ENCODE measurements at regions not wholly inside any gene's neighbourhood (a gene's known extent, or its start where the extent isn't known, plus 50 kb on each side); places are given as distances from the start of the nearest gene placed in this dataset.

DNA sequence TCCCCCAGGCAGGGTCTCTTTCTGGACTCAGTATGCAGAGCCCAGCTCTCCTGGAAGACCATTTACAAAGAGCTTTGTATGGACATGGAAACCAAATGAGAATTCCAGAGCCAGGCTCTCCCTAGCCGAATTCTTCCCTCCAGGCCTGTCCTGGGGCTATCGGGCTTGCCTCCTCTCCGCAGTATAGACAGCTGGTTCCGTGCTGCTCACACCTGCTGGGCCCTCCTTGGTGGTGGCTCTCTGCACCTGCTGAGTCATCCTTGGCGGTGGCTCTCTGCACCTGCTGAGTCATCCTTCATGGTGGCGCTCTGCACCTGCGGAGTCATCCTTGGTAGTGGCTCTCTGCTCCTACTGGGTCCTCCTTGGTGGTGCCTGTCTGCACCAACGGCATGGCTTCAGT, 743.5 kb downstream of the BRD1 start:
- TF ChIP-seq, protein P1, sequence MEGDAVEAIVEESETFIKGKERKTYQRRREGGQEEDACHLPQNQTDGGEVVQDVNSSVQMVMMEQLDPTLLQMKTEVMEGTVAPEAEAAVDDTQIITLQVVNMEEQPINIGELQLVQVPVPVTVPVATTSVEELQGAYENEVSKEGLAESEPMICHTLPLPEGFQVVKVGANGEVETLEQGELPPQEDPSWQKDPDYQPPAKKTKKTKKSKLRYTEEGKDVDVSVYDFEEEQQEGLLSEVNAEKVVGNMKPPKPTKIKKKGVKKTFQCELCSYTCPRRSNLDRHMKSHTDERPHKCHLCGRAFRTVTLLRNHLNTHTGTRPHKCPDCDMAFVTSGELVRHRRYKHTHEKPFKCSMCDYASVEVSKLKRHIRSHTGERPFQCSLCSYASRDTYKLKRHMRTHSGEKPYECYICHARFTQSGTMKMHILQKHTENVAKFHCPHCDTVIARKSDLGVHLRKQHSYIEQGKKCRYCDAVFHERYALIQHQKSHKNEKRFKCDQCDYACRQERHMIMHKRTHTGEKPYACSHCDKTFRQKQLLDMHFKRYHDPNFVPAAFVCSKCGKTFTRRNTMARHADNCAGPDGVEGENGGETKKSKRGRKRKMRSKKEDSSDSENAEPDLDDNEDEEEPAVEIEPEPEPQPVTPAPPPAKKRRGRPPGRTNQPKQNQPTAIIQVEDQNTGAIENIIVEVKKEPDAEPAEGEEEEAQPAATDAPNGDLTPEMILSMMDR (conservative IDR thresholded peaks at IDR 0.05; ENCODE audit: low read depth, low read length): no peak
- TF ChIP-seq EZH2 (IDR thresholded peaks at IDR 0.05; ENCODE audit: low read length, unreplicated experiment): no peak
- TF ChIP-seq EZH2phosphoT487 (IDR thresholded peaks at IDR 0.05; ENCODE audit: borderline replicate concordance, low read length): no peak

All from PC-3 (cell line).